HG03175 (cell line): ENCODE measurements at regions not wholly inside any gene's neighbourhood (a gene's known extent, or its start where the extent isn't known, plus 50 kb on each side); places are given as distances from the start of the nearest gene placed in this dataset.
"Not testable (repeated sequence)": the region's sequence is repeated elsewhere in the genome, so short reads cannot be mapped to it uniquely, and the experiment has no call there.

Experiments used
- ATAC-seq: cut with Tn5 transposase; IDR thresholded peaks from one replicate; pipeline ENCODE4 v1.9.1; 2021; ENCODE audit warnings: mild to moderate bottlenecking, moderate library complexity; ENCODE audit not compliant: unreplicated experiment

DNA sequence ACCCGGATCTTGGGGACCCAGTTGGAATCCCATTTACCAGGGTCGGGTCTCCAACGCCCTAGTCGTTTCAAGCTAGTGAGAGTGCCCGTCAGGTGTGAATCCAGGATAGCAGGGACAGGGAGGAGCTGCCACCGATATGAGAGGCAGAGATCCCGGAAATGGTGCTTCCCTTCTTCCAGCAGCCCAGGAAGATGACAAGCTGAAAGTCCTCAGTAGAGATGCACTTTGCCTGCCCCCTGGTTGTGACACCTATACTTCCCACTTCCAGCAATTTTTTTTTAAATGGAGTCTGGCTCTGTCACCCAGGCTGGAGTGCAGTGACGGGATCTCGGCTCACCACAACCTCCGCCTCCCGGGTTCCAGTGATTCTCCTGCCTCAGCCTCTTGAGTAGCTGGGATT, 503.0 kb downstream of the NTRK3 start:
- no peak for ATAC-seq

DNA sequence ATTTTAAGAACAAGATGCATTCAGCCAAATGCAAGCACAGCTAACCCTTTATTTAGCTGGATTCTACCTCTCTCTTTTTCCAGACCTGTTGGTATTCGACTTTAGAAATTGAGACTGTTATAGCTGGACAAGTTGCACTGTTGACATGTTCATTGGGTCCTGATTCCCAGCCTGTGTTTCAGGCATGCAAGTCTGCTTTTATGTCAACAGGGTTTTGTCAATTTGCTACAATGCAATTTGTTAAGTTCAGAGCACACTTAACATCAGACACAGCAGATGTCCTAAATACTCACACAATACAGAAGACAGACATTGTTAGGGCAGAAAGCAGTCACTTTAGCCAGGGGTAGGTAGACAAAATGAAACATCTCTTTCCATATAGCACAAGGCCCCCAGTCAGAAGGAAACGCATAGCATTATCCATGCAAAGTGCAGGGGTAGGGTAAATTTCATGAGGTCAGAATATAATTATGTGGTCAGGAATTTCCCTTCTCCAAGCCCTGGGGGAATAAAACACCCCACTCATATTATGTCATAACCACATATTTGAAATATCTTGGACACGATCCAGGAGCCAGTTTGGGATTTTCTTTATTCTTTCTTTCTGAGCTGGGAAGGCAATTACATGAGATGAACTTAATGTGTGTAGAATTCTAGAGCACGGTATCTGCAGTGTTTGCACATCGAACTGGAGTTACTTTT, 504.1 kb downstream of the NTRK3 start:
- no peak for ATAC-seq

DNA sequence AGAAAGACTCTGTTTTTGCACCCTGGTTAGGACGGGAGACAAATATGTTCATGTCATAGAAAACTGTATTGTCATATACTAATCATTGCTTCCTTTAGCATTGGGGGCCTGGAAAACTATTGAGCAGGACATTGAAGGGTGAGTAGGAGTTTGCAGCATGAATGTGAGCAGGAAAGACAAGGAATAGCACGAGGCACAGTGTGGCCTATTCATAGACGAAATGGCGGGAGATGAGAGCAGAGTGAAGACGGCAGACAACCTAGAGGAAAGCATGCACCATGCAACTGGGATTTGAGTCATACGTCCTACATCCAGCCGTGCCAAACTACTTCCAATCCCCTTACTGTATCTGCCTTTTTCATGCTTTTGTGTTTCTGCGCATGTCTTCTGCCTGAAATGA, 508.1 kb downstream of the NTRK3 start:
- ATAC-seq = no peak

DNA sequence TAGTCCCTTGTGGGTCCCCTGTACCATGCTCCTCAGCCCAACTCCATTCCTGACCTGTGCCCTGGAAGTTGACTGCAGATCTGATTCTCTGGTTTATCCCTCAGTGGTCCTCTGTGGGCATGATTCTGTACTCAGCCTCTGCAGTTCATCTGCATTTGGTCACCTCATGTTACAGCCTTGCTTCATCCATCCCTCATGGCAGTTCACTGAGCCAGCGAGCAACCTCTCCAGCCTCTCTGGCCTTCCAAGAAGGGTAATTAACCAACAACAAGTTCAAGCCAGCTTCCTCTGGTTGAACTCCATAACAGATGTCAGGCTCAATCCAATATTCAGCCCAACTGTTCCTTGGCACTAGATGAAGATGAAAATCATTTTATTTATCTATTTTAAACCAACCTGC, 509.5 kb downstream of the NTRK3 start:
- ATAC-seq = no peak

DNA sequence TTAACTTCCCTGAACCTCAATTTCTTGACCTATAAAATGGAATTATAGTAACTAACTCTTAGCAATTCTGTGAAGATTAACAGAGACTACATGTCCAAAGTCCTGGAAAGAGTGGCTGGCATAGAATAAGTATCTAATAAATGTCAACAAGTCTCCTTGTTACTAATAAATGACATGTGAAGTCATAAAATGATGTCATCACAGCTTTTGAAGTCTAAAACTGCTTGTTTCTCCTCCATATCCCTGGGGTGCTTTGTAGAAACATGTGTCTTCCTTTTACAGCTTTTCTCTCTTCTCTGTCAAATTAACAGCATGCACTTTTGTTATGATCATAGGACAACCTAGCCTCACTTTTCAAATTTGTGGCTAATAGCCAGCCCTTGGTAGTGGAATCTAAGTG, 510.2 kb downstream of the NTRK3 start:
- no peak for ATAC-seq

DNA sequence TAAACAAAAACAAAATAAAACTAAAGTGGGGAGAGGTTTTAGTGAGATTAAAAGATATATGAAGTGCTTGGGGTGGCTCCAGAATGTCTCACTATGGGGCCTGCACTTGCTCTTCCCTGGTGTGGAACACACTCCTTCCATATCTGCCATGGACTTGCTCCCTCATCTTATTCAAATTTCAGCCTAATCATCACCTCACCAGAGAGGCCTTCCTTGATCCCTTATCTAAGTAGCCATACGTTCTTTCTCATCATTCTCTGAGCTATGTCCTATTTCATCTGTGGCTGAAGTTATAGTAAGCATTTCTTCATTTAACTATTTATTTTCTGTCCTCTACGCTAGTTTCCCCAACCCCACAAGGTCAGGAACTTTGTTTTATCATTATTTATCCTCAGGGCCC, 511.7 kb downstream of the NTRK3 start:
- no peak for ATAC-seq

DNA sequence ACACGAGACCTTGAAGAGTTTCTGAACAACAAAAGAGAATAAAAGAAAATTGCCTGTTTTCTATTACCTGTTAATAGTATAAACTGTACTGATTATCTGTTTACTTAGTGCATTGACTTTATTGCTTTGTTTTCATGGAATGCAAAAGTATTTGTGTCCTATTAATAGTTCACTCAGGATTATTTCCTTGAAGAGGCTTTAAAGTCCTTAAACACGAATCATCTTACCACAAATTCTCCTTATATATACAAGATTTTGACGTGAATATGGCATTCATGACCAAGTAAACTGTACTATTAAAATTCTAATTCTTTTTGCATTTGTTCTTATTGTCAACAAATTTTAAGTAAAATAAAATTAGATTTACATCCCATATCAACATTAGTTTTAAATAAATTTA, 513.0 kb downstream of the NTRK3 start:
- no peak for ATAC-seq

DNA sequence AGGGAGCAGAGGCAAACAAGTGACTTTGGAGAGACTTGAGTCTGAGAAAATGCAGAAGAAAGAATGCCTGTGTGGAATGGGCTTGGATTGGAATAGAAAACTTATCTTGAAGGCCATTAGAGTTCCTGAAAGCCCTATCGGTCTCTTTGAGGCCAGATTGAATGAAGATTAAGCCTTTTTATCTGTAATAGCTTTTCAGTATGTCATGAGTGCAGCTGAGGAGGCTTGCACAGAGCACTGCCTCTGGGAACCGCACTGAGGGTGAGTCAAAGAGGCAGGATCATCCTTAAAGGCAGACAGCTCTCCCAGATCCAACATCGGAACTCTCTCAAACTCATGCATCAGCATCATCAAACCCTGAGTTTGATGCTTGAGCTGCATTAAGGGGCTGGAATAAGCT, 515.2 kb downstream of the NTRK3 start:
- ATAC-seq = no peak

DNA sequence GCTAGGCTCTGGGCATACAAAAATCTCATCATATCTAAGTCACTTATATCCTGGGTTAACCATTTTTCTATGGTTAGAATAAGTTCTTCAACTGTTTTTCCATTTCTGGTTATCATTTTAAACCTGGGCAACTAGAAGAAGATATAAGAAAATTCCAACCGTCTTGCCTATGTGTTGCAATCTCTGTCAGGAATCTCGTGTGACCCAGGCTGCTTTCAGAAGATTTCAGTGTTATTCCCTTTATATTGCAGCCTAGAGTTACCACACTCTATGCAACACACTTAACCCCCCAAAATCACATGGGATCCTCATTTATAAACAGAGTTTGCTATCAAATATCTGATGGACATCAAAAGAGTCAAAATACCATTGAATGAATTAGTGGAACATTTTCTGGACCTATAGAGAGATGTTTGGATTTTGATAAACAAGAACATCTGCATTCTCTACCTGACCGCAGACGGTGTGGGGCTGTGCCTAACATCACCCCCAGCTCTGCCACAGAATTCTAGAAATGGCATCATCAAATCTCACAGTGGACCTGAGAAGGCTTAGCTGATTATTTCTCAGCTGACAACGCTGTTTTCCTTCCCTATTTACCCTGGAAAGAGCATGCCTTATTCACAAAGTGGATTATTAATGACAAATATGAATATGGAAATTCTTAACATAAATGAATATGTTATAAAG, 515.7 kb downstream of the NTRK3 start:
- ATAC-seq = no peak

DNA sequence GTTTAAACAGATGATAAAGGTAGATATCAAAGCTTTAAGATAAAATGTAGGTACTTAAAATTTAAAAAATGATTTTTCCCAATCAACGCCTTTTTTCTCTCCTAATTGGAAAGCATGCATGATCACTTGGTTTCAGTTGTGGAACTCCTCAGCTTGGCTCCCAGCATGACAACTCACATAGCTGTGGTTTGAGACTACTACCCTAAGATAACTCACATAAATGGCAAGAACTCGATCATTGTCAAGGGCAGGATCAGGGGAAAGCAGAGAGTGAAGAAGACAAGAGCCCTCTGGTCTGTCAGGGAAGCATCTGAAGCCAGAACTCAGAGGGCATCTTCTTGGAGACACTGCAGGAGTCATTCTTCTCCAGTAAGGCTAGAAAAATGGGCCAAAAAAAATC, 516.7 kb downstream of the NTRK3 start:
- ATAC-seq = no peak

DNA sequence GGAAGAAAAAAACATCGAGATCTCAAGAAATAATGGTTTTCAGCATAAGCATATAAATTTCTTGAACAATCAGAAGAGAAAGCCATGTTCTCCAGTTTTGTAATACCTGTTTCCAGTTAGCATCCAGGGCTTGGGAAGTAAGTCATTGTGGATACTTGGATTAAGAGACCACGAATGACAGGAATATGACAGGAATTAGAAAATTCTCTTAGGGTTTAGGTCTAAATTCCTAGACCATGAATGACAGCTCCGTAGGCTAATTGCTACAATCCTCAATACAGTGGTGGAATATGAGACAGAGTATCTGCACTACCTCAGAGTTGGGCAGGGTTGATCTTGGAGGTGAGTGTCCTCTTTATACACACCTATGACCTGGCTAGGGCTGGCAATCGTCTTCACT, 517.5 kb downstream of the NTRK3 start:
- ATAC-seq = no peak

DNA sequence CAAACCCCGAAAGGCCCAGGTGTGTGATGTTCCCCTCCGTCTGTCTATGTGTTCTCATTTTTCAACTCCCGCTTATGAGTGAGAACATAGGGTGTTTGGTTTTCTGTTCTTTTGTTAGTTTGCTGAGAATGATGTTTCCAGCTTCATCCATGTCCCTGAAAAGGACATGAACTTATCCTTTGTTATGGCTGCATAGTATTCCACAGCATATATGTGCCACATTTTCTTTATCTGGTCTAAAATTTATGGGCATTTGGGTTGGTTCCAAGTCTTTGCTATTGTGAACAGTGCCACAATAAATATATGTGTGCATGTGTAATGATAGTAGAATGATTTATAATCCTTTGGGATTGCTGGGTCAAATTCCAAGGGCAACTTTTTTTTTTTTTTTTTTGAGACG, 519.1 kb downstream of the NTRK3 start:
- ATAC-seq = not testable (repeated sequence)

DNA sequence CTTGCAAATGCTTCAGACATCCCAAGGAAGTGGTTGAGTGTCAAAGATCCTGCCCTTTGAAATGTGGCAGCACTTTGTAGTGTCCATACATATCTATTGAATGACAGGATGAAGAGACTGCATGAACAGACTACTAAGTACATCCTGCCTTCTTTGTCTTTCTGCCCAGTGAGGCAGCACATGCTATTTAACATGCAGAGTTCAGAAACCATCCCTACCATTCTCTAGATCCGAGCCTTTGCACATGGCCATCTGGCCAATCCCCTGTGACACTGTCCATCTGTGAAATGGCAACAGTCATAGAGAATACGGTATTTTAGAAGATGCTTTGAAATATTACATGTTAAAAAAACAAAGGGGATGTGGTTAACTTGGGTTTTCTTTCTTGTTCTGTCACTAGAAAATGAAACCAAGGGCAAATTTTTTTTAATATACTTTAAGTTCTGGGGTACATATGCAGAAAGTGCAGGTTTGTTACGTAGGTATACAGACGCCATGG, 519.6 kb downstream of the NTRK3 start:
- no peak for ATAC-seq

DNA sequence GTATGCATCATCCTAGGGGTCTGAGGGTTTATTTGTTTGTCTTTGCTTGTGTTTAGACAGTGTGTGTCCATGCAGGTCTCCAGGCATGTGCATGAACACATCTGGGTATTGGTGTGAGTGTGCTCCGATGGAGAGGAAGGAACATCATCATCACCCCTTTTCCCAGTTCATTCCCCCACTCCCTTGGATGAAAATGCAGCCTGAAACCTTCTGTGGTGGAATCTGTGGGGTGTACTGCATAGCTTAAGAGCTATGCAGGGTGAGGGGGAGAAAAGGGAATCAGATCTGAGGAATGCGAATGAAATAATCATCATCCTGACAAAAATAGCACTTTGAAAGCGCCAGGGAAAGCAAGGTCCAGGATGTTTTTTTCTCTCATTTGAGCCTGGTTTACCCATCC, 520.1 kb downstream of the NTRK3 start:
- no peak for ATAC-seq

DNA sequence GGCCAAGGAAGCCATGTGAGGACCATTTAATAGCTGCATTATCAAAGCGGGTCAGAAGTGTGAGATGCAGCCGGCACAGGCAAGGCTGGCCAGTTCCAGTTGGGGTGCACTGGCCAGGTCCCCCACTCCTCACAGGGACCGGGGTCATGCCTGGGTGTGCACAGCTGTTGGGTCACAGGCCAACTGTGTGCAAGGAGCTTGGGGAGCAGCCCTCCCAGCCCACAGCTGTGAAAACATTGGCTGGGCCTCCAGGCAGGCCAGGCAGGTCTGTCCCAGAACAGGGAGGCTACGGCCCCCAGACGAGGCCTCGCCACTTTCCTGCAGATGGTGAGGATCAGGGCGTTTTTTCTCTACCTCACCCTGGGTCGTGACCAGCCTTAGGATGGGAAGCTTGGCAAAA, 521.0 kb downstream of the NTRK3 start:
- no peak for ATAC-seq

DNA sequence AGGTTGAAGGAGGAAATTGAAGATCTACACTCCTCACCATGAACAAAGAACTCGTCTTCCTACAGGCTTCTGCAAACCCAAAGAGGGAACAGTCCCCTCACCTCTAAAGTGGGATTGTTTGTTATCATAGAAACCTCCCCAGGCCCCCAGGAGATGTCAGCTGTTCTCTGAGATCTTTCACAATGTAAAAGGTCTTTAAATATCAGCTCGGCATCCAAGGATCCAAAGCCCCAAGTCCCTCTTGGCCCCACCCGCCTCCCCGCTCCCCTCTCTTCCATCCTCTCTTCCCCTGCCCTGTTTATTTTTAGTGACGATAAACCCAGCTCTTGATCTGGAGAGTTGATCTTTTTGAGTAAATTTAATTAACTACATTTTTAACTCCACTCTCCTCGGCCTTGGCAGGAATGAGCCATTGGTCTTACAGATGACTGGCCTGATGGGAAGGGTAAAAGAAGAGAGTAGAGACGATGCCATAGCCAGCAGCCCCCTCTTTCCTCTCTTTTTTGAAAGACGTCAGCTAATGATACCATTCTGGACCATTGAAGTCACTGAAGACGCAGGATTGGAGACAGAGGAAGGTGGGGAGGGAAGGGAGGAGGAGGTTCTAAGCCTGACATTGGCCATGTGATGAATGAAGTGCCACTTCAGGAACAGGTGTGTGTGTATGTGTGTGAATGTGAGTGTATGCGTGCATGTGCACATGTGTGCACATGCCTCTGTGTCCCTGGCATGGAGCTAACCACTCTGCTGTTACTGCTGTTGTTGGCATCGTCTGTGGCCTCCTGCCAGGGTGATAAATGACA, 521.8 kb downstream of the NTRK3 start:
- ATAC-seq = no peak

DNA sequence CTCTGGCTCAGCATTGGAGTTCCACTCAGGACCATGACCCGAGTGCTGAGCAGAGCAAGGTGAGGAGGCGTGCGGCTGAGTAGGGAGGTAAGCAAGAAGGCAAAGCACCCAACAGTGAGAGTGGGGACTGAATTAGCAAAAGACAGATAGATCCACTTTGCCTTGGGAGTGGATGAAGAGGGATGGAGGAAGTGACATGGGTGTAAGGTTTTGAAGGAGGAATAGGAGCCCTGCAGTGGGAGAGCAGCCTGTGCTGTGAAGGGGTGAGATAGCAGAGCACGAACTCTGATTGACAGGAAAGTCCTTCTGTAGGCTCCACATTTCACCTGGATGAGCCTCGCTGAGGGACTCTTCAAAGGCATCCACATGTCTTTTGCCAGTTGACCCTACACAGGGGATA, 522.6 kb downstream of the NTRK3 start:
- no peak for ATAC-seq

DNA sequence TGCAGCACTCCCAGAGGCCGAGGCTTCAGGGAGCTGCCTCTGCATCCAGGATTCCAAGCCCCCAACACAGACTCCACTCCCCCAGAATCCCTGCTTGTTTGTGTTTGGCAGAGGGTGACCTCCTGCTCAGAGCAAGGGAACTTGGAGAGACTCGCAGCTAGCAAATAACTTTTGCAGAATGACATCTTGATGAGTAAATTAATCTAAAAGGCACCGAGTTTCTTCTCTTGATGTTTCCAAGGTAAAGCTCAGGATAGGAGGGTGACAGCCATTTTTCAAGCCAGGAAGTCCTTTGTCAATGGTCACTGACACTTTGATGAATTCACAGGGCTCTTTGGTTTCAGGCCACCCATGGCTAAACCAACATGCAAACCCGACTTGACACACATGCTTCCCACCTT, 523.0 kb downstream of the NTRK3 start:
- no peak for ATAC-seq

DNA sequence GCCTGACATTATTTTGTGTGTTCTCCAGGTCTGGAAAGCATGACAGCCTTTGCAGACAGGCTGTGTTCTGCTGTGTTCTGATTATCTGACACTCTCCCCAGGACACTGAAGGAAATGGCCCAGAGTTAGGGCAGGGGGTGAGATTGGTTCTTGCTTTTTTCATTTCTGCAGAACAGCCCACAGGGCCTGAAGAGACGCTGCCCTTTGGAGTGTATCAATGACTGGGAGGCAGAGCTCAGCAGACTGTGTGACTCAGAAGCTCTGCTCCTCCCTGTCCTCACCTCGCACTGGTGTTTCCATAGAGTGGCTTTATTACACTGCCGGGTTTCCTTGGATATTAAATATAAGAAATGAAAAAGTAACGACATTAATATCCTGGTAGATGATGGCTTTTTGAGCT, 523.6 kb downstream of the NTRK3 start:
- no peak for ATAC-seq

DNA sequence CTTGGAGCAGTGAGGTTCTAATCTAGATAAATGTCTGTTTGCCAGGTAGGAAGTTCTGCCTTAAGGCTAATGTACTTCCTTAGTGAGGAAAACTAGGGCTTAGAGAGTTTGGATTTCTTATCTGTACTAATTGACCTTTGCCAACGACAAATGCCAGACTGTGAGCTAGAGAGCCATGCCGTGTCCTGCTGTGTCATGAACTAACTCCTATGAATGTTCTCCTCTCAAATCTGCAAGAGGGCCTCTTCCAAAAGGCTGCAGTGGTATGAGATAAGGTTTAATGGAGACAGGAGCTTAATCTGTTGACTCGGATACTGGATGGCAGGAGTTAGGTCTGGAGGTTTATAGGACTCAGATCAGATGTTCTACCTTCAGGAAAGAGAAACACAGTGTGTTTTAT, 524.9 kb downstream of the NTRK3 start:
- no peak for ATAC-seq

DNA sequence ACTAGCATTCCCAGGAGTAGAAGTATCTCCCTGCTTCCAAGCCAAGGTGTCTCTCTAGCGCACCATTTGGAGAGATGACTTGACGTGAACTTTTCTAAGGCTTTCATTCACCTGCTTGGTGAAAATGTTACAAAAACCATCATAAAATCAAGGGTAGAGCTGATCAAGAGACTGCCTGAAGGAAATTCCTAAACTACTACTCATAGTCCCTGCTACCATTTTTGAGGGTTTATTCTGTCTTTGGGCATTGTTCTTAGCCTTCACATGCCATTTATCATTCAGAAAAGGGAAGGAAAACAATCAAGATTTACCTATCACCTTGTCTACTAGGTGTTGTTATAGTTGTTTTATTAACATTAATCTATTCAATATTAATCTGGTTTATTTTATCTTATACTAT, 525.8 kb downstream of the NTRK3 start:
- ATAC-seq = no peak

DNA sequence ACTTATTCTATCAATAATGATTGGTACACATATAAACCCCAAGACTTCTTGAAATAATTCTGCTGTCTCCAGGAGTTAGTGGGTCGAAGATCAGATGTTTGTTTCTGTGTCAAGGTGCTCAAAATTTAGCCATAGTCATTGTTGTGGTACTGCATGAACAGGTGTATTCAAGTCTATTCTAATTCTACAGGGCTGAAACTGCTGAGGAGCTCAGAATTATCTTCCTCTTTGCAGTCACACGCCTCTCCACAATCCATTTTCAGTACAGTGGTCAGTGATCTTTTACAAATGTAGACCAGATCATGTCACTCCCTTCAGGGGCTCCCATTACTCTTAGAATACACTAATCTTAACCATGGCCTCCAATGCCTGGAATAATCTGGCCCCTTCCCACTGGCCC, 527.5 kb downstream of the NTRK3 start:
- no peak for ATAC-seq
